GM21723 (cell line): ENCODE measurements at regions not wholly inside any gene's neighbourhood (a gene's known extent, or its start where the extent isn't known, plus 50 kb on each side); places are given as distances from the start of the nearest gene placed in this dataset.

Source experiments
- ATAC-seq: cut with Tn5 transposase; IDR thresholded peaks from one replicate; pipeline ENCODE4 v1.9.1; 2021; ENCODE audit warnings: mild to moderate bottlenecking, moderate library complexity; ENCODE audit not compliant: unreplicated experiment

GRCh38 chr4:100084892-100085291, 105.4 kb downstream of the DDIT4L start:
- no peak for ATAC-seq

DNA sequence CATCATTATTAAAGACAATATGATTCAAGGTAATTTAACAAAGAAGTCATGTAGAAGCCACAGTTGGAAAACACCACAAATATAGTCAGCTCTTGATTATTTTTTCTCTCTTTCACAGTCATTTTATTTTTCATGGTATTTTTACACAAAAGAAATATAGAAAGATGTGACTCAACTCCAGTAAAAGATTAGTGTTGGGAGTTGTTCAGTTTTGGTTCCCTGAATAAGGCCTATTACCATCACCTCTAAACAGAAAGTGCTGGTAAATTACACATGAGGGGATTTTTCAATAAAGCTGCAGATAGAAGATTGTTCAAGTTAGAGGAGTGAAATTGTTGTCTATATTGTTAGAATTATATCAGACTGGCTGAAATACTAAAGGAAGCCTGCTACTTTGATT, 107.0 kb downstream of the DDIT4L start:
- ATAC-seq, result peak; percentile 52

- ATAC-seq, result peak; percentile 33
Measured at GRCh38 chr4:100082852-100083251, 107.4 kb downstream of the DDIT4L start.

DNA sequence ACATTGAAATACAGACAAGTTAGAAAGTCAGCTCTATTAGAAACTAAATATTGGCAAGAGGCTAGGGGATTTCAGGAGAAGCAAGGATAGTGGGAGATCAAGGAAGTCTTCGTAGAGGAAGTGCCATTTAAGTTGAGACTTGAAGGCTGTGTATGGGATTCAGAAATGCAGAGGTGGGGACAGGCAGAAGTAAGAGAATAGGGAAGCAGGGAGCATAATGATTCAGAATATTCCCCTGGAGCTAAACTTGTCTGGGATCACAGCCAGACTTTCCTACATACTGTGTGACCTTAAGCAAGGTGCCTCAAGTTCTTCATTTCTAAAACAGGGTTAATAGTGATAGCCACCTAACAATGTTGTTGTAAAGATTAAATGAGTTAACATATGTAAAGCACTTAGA, 108.8 kb downstream of the DDIT4L start:
- no peak for ATAC-seq

- ATAC-seq, result no peak
Measured at GRCh38 chr4:100079264-100079663, 111.0 kb downstream of the DDIT4L start.

GRCh38 chr4:100076753-100077152, 113.5 kb downstream of the DDIT4L start:
- ATAC-seq, result no peak

GRCh38 chr4:100075486-100076270, 114.6 kb downstream of the DDIT4L start:
- no peak for ATAC-seq

- no peak for ATAC-seq
Measured at GRCh38 chr4:100075056-100075455, 115.2 kb downstream of the DDIT4L start.

DNA sequence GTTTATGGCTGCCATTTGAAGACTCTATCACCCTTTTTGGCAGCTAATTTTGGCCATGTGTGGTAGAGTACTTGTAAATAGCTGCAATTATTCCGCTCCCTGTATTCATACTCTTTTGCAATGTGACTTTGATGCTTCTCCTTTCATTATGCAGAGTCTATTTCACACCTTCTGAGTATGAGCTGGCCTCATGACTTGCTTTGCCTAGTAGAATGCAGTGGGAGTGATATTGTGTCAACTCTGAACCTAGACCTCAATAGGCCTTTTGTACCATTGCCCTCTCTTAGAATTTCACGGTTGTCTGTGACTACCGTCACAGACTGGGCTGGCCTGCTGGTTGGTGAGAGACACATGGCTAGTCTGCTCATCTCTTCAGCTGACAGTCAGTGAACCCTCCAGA, 118.8 kb downstream of the DDIT4L start:
- no peak for ATAC-seq

- no peak for ATAC-seq
Measured at GRCh38 chr4:100070868-100071267, 119.4 kb downstream of the DDIT4L start.

GRCh38 chr4:100069207-100069606, 119.1 kb upstream of the H2AZ1 start:
- no peak for ATAC-seq

GRCh38 chr4:100067255-100067654, 117.2 kb upstream of the H2AZ1 start:
- no peak for ATAC-seq

DNA sequence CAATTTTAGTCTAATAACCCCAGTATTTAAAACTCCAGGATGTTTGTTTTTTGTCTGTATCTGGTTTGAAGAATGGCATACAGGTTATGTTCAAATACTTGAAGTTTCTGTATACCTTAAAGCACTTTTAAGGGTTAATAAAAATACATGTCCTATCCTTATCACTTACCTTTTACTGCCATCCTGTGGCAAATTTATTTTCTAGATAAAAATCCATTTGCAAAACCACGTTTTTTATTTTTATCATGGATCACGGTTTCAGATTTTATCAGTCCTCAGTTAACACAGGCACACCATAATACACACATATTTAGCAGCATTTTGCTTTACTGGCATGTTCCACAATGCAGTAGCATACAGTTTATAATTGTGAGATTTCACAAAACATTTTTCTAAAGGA, 113.3 kb upstream of the H2AZ1 start:
- no peak for ATAC-seq

DNA sequence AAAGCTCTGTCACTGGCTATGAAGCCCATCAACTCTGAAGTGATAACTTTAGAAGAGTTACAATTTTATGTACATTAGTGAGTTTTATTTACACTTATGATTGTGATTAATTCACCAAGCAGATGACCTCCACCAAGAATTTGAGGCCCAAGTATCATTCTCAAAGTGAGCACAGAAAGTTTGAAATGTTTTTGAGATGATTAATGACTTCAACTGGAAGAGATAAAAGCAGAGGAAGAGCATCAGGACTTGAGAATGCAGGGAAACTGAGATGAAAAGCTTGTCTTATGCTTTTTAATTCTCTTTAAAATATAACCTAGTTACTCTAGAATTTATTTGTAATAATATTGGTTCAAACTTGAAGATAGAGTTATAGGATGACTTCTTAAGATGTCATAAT, 112.8 kb upstream of the H2AZ1 start:
- ATAC-seq, result no peak

DNA sequence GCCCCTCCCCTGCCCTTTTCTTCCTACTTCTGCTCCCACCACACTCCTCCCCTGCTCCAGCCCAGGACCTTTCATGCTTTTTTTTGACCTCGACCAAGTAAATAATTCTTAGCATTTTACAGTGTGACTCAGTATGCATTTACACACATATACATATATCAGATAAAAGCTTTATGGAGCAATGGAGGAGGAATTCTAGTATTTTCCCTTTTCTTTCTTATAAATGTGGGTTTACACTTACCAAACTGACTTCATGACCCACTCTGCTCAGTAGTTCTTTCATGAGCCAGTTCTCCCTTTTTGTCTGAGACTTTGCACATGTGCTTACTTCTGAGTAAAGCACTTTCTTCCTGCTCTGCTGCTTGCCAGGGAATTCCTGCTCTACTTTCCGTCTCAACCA, 111.8 kb upstream of the H2AZ1 start:
- no peak for ATAC-seq

- peak; percentile 93 for ATAC-seq
Measured at GRCh38 chr4:100060765-100061416, 110.8 kb upstream of the H2AZ1 start.

DNA sequence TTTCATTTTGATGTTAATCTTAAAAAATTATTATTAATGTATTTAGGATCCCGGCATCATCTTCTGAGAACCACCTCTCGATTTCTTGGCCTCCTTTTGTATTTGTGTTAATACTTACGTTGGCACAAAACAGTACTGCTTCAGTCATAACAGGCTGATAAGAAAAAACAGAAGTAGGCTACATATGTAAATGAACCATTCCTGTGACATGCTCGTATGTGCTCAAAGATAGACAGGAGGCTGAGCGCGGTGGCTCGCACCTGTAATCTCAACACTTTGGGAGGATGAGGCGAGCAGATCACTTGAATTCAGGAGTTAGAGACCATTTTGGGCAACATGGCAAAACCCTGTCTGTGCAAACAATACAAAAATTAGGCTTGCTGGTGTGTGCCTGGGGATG, 109.4 kb upstream of the H2AZ1 start:
- no peak for ATAC-seq

DNA sequence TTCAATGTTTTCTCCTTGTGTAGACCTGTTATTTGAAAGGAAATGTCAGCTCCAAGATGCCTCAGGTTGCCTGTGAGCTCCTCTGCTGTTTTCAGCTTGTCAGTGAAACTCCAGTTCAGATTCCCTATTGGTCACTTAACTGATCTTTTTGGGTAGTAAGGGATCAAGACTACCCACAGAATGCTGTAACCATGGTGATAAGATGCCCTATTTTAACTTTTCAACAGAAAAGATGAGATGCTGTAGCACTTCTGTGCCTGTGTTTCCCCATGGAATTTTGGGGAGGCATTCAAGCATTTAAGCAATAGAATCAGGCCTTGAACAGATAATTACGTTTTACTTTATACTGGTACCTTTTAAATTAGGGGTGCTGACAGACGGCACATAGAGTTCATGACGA, 106.6 kb upstream of the H2AZ1 start:
- ATAC-seq, result no peak

DNA sequence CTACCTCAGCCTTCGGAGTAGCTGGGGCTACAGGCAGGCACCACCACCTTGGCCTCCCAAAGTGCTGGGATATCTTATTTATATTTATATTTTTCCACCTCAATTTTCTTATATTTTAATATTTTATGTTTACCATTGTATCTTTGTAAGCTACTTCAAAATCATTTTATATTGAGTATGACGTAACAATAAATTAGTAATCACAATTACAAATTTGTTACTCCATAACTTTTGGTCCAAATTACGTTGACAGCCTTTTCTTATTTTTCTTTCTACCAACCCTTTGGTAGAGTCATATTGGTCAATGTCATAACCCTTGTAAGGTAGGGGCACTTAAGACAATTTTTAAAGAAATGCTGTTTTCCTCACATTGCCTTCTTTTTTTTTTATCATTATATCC, 104.0 kb upstream of the H2AZ1 start:
- ATAC-seq, result no peak

- no peak for ATAC-seq
Measured at GRCh38 chr4:100049872-100050271, 99.8 kb upstream of the H2AZ1 start.

DNA sequence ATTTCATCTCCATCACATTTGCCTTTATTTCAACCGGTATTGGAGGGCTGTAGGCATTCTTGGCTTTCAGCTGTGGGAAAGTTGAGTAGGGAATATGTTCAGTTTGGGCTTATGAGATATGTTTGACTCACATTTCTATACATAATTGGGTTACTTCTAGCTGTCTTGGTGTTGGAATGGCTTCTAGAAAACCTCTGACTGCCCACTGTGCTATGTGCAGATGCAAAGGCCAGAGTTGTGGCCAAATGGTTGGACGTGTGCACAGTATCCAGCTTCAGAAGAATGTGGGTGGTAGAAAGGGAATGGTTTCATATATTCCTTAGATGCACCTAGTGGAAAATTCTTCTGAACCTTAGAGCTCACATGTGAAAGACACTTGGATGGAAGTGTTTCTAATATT, 92.6 kb upstream of the H2AZ1 start:
- no peak for ATAC-seq

- ATAC-seq, result no peak
Measured at GRCh38 chr4:100042235-100042634, 92.2 kb upstream of the H2AZ1 start.

DNA sequence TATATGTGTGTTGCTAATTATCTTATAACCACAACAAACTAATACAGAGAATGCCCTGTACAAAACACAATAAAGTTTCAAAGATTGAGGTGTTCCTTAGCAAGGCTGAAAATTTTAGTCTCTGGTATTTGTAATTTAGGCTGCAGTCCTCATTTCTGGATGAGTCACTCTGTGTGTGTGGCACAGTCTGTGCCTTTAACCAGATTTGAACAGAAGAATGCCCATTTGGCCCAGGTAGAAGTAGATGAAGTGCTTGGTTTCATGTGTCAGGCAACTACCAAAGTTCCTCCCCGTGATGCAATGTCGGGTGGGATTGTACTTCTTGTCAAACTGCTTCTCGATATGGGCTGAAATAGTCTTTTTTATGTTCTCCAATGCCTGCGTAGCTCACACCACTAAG, 91.6 kb upstream of the H2AZ1 start:
- no peak for ATAC-seq
